HG03175 (cell line): ENCODE measurements at regions not wholly inside any gene's neighbourhood (a gene's known extent, or its start where the extent isn't known, plus 50 kb on each side); places are given as distances from the start of the nearest gene placed in this dataset.
A peak's percentile ranks its signal among the peaks of the same experiment; 100 is the strongest.
"Not testable (repeated sequence)": the region's sequence is repeated elsewhere in the genome, so short reads cannot be mapped to it uniquely, and the experiment has no call there.

ENCODE experiments used
- ATAC-seq: cut with Tn5 transposase; IDR thresholded peaks from one replicate; pipeline ENCODE4 v1.9.1; 2021; ENCODE audit warnings: mild to moderate bottlenecking, moderate library complexity; ENCODE audit not compliant: unreplicated experiment

GRCh38 chr11:86167499-86168164 is 76.9 kb upstream of the EED start:
- no peak for ATAC-seq

- ATAC-seq: not testable (repeated sequence)
Measured at GRCh38 chr11:86166287-86166686, 78.3 kb upstream of the EED start.

- ATAC-seq: no peak
Measured at GRCh38 chr11:86164106-86164505, 80.4 kb upstream of the EED start.

- not testable (repeated sequence) for ATAC-seq
Measured at GRCh38 chr11:86163221-86163876, 81.2 kb upstream of the EED start.

GRCh38 chr11:86162239-86162638 is 82.3 kb upstream of the EED start:
- ATAC-seq: no peak

GRCh38 chr11:86161837-86162236 is 82.7 kb upstream of the EED start:
- ATAC-seq: no peak

- no peak for ATAC-seq
Measured at GRCh38 chr11:86161336-86161735, 83.2 kb upstream of the EED start.

GRCh38 chr11:86160541-86161149 is 83.9 kb upstream of the EED start:
- ATAC-seq: no peak

GRCh38 chr11:86159581-86159891 is 85.0 kb upstream of the EED start:
- ATAC-seq: no peak

GRCh38 chr11:86158704-86159580 is 85.6 kb upstream of the EED start:
- no peak for ATAC-seq

- no peak for ATAC-seq
Measured at GRCh38 chr11:86157797-86158378, 86.7 kb upstream of the EED start.

- no peak for ATAC-seq
Measured at GRCh38 chr11:86156397-86156955, 87.6 kb upstream of the PICALM start.

- no peak for ATAC-seq
Measured at GRCh38 chr11:86155200-86155844, 86.4 kb upstream of the PICALM start.

GRCh38 chr11:86153439-86153838 is 84.6 kb upstream of the PICALM start:
- ATAC-seq: no peak

GRCh38 chr11:86152901-86153300 is 84.0 kb upstream of the PICALM start:
- ATAC-seq: no peak

GRCh38 chr11:86152006-86152862 is 83.3 kb upstream of the PICALM start:
- peak; percentile 34 for ATAC-seq

- peak; percentile 42 for ATAC-seq
Measured at GRCh38 chr11:86151174-86152005, 82.5 kb upstream of the PICALM start.

GRCh38 chr11:86150847-86151173 is 81.9 kb upstream of the PICALM start:
- ATAC-seq: no peak

GRCh38 chr11:86149792-86150191 is 80.9 kb upstream of the PICALM start:
- no peak for ATAC-seq
